Ovary (tissue), 3 donors: ENCODE measurements at regions not wholly inside any gene's neighbourhood (a gene's known extent, or its start where the extent isn't known, plus 50 kb on each side); places are given as distances from the start of the nearest gene placed in this dataset.

ENCODE experiments used
- CTCF ChIP-seq, 3 donors: fragments of 450-650 bp in 2 of 3; fragments of 200-600 bp in 1 of 3; IDR thresholded peaks; one replicate each; pipeline versions ENCODE4 v1.5.1 to v1.8.0; 2016 to 2022; ENCODE audit warnings: antibody characterized with exemption in 3 of 3, mild to moderate bottlenecking in 1 of 3
- POLR2A ChIP-seq: fragments of 450-650 bp; IDR thresholded peaks from one replicate; pipeline ENCODE4 v1.6.1; 2017; ENCODE audit warnings: antibody characterized with exemption, mild to moderate bottlenecking, moderate library complexity
- donor health status: DM: no; HTN: no; CAD: no.

- no peak for TF ChIP-seq CTCF (IDR thresholded peaks at IDR 0.05)
- TF ChIP-seq POLR2A, result no peak
Observed at GRCh38 chr6:126182650-126183311, 157.1 kb upstream of the CENPW start.
